Body of pancreas (tissue), 4 donors: ENCODE measurements at regions not wholly inside any gene's neighbourhood (a gene's known extent, or its start where the extent isn't known, plus 50 kb on each side); places are given as distances from the start of the nearest gene placed in this dataset.

Experiments
- ATAC-seq: fragments of 150-250 bp; one replicate; pipeline ENCODE4 v1.9.1; 2016
- DNase-seq, 4 donors: peaks; one replicate each; pipeline ENCODE4 v3.0.0-alpha.2; 2019
- H3K27ac ChIP-seq, 4 donors: fragments of 200-600 bp; sonication (generic); 1 replicate in 3 of 4; 2 replicates in 1 of 4; pipeline versions ENCODE4 v1.5.1 to v1.6.1; 2016 to 2019; ENCODE audit warnings: mild to moderate bottlenecking in 1 of 4, mixed read lengths in 1 of 4, moderate library complexity in 1 of 4
- H3K27me3 ChIP-seq, 2 donors: fragments of 200-600 bp; sonication (generic); one replicate each; pipeline ENCODE4 v1.6.0; 2016; ENCODE audit warnings: mild to moderate bottlenecking in 1 of 2
- H3K36me3 ChIP-seq, 2 donors: fragments of 200-600 bp; sonication (generic); replicated peaks in 1 of 2; 2 replicates each; pipeline ENCODE4 v1.5.1; 2016; ENCODE audit warnings: low read depth in 2 of 2; ENCODE audit not compliant: insufficient read depth in 1 of 2
- H3K4me1 ChIP-seq: fragments of 200-600 bp; sonication (generic); one replicate; pipeline ENCODE4 v1.6.0; 2016
- H3K4me3 ChIP-seq, 2 donors: fragments of 200-600 bp; sonication (generic); 1 replicate in 1 of 2; 2 replicates in 1 of 2; pipeline ENCODE4 v1.5.1; 2016 to 2019
- H3K9me3 ChIP-seq, 3 donors: fragments of 200-600 bp; sonication (generic); 1 replicate in 2 of 3; 2 replicates in 1 of 3; pipeline ENCODE4 v1.5.1; 2016
- POLR2A ChIP-seq, 3 donors: fragments of 450-650 bp; IDR thresholded peaks; one replicate each; pipeline ENCODE4 v1.6.1; 2016; ENCODE audit warnings: antibody characterized with exemption in 3 of 3, mild to moderate bottlenecking in 2 of 3
- WGBS, 2 donors: methylation state at CpG; one replicate each; pipeline ENCODE4 v1.1.5; 2017; 5-methylcytosine and 5-hydroxymethylcytosine counted together
- intact Hi-C: fragments of 100-400 bp; cut with DNase I; formaldehyde crosslinking; loops from one replicate; pipeline ENCODE4 v1.15.1; 2023
- TF ChIP-seq, protein P1 (sequence below), 7 experiments: fragments of 450-650 bp in 4 of 7; fragments of 200-600 bp in 3 of 7; sonication (generic) in 3 of 7; IDR thresholded peaks; one replicate each; pipeline ENCODE4 v1.5.1; 2016 to 2019; ENCODE audit warnings: antibody characterized with exemption in 7 of 7

DNA sequence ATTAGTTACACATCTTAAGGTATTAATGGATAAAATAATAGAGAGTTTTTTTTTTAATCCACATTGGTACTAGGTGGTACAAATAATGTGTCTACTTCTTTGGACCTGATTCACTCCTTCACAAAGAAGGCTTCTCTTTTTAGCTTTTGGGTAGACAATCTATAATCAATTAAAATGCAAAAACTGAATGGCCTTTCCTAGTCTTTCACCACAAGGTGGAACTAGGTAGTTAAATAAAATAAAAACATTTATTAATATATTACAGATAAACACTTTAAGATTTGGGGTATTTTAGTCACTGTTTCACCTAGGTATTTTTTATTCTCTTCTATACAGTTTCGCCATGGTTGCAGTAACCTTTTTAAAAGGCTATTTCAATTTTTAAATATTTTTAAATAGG is 68.3 kb upstream of the DST start:
- peaks cover 4% of the 10 kb centered on the region for H3K4me1 ChIP-seq

DNA sequence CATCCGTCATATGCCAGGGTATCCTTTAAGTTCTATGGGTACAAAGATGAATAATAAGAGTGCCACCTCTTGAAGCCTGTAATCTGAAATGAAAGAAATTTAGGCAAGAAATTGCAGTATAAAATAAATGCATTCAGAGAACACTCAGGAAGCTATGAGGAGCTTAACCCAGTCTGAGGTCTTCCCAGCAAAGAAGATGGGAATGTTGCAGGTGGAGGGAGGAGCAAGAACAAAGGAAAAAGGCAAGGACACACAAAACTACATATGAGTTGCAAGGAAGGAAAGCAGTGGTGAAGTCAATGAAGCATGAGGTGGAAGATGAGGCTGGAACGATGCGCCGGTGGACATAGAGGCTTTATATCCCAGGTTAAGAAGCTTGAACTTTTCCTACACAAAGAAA is 67.0 kb upstream of the DST start:
- H3K27me3 ChIP-seq: no peaks in the 10 kb centered on the region
- no peak overlapping the region for H3K27ac ChIP-seq
- WGBS, 2 donors: 54 to 79% methylated on average over 4 of the region's 4 CpGs
- intact Hi-C loops: loop anchor here (10.0 kb wide), 1 partner anchor 145 kb away; no protein-coding TSS in a partner anchor
- H3K4me1 ChIP-seq: peaks cover 4% of the 10 kb centered on the region
- no peak for TF ChIP-seq POLR2A (IDR thresholded peaks at IDR 0.05)
- TF ChIP-seq, protein P1, sequence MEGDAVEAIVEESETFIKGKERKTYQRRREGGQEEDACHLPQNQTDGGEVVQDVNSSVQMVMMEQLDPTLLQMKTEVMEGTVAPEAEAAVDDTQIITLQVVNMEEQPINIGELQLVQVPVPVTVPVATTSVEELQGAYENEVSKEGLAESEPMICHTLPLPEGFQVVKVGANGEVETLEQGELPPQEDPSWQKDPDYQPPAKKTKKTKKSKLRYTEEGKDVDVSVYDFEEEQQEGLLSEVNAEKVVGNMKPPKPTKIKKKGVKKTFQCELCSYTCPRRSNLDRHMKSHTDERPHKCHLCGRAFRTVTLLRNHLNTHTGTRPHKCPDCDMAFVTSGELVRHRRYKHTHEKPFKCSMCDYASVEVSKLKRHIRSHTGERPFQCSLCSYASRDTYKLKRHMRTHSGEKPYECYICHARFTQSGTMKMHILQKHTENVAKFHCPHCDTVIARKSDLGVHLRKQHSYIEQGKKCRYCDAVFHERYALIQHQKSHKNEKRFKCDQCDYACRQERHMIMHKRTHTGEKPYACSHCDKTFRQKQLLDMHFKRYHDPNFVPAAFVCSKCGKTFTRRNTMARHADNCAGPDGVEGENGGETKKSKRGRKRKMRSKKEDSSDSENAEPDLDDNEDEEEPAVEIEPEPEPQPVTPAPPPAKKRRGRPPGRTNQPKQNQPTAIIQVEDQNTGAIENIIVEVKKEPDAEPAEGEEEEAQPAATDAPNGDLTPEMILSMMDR (IDR thresholded peaks at IDR 0.05): no peak
- no peak overlapping the region for H3K4me3 ChIP-seq
- no peak for ATAC-seq
- no peaks in the 10 kb centered on the region for H3K36me3 ChIP-seq
- DNase-seq: no peak
- no peaks in the 10 kb centered on the region for H3K9me3 ChIP-seq

More for the DNA sequence above, 68.3 kb upstream of the DST start:
- Histone ChIP-seq H3K9me3 (no peaks in the 10 kb centered on the region), H3K27me3 (no peaks in the 10 kb centered on the region), H3K4me3 (no peak overlapping the region), H3K27ac (no peak overlapping the region), H3K36me3 (no peaks in the 10 kb centered on the region)
- 85% methylated on average over 1 of the region's 1 CpG for WGBS, 2 donors
- ATAC-seq (no peak), DNase-seq (no peak)
- TF ChIP-seq, protein P1 (IDR thresholded peaks at IDR 0.05): no peak
- intact Hi-C loops: no loop called here

DNA sequence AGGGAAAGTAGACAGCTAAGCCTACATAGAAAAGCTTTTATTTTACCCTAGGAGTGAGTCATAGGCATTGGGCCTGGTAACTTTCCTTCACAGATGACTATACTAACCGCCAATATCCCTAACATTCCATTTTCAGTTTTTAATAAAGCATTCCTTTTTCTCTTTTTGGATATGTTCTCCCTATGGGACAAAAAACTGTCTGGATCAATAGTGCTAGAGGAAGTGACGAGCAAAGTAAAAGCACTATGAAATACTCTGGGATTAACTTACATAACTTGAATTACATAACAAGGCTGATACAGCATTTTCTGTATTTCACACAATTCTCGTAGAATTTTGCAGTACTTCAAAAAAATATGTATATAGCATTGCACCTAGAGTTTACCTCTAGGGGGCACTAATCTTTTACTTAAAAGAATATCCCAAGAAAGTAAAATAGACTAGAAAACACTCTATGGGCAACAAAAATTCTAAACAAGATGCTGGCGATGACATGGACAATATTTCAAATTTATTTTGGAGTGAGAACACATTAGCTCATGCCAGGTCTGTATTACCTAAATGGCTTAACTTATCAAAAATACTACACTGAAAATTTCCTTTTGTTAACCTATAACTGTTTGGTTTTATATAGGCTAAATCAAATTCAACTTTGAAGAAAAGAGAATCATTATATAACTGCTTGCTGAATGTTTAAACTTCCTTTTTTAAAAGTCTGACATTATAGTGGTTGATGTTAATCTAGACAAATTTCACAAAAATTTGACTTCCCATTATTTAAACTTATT is 66.3 kb upstream of the DST start:
- TF ChIP-seq, protein P1 (IDR thresholded peaks at IDR 0.05): peak; percentile 26 to 77 (median 64)
- no peak for TF ChIP-seq POLR2A (IDR thresholded peaks at IDR 0.05)
- Histone ChIP-seq H3K36me3 (no peaks in the 10 kb centered on the region), H3K9me3 (no peaks in the 10 kb centered on the region), H3K4me3 (no peak overlapping the region), H3K27me3 (no peaks in the 10 kb centered on the region), H3K4me1 (peaks cover 4% of the 10 kb centered on the region), H3K27ac (peak overlapping the region in 1 of 4 donors; percentile 18)
- no peak for DNase-seq
- intact Hi-C loops: loop anchor here (10.0 kb wide), 1 partner anchor 146 kb away; no protein-coding TSS in a partner anchor
- ATAC-seq: peak; percentile 47
- WGBS, 2 donors: 20 to 32% methylated on average over 4 of the region's 4 CpGs

DNA sequence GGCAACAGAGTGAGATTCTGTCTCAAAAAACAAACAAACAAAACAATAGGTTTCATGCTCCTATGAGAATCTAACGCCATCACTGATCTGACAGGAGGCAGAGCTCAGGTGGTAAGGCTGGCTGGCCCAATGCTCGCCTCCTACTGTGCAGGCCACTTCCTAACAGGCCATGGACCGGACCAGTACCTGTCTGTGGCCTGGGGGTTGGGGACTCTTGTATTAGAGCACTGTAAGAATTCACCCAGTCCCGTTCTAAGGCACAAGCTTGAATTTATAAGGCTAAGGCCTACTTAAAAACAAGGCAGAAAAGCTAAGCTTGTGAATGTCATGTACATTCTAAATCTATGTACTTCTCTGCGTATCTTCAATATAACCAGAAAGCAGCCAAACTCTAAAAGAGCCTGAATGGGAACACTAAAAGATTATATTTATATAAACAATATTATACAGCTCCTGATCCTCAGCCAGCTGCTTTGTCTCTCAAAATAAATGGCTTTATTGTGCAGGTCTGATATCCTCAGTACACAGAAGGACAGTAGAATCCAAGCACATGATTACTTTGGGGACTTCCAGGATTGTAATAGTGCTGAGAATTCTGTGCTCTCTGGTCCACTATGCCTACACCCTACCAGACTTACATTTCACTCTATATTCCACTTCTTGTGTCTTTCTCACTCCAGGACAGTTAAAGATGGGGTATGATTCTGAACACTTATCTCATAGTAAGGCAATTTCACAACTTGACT is 64.5 kb upstream of the DST start:
- Histone ChIP-seq H3K9me3 (no peaks in the 10 kb centered on the region), H3K27ac (no peak overlapping the region), H3K4me1 (no peaks in the 10 kb centered on the region), H3K4me3 (no peak overlapping the region), H3K36me3 (no peaks in the 10 kb centered on the region), H3K27me3 (no peaks in the 10 kb centered on the region)
- ATAC-seq (no peak), DNase-seq (no peak)
- no peak for TF ChIP-seq POLR2A (IDR thresholded peaks at IDR 0.05)
- TF ChIP-seq, protein P1 (IDR thresholded peaks at IDR 0.05): no peak
- intact Hi-C loops: loop anchor here (10.0 kb wide), 1 partner anchor 148 kb away; no protein-coding TSS in a partner anchor
- WGBS, 2 donors: 90 to 91% methylated on average over 5 of the region's 5 CpGs
